NCI-H774 (cell line): ENCODE measurements at regions not wholly inside any gene's neighbourhood (a gene's known extent, or its start where the extent isn't known, plus 50 kb on each side); places are given as distances from the start of the nearest gene placed in this dataset.
"Not testable (repeated sequence)": the region's sequence is repeated elsewhere in the genome, so short reads cannot be mapped to it uniquely, and the experiment has no call there.

Experiments
- DNase-seq: peaks from one replicate; lab custom pipeline; 2025; lab: John Stamatoyannopoulos, UW

DNA sequence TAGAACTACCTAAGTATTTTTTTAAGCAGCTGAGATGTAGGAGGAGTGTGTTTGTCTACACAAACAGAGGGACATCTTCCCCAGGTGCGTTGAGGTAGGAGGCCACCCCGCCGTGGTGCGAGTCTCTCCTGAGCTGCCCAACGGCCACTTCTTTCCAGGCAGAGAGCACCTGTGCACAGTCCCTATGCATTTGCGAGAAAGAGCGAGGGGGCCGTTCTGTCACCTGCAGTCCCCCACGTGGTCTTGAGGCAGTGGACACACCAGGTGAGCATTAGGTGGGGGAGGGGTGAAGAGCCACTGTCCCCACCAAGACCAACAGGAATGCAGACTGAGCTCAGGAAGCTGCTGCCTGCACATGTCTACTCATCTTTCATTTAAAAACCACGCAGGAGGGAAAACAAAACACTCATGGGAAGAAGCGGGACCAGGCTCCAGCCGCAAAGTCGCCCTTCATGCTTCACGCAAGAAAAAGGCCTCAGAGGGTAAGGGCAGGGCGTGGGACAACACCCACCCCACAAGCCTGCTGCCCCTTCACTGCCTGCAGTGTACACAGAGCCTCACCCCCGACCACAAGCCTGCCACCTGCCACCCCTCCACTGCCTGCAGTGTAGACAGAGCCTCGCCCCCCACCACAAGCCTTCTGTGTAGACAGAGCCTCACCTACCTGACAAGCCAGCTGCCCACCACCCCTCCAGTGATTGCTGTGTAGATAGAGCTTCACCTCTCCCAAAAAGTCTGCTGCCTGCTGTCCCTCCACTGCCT is 142.0 kb downstream of the DLL1 start:
- DNase-seq = no peak

DNA sequence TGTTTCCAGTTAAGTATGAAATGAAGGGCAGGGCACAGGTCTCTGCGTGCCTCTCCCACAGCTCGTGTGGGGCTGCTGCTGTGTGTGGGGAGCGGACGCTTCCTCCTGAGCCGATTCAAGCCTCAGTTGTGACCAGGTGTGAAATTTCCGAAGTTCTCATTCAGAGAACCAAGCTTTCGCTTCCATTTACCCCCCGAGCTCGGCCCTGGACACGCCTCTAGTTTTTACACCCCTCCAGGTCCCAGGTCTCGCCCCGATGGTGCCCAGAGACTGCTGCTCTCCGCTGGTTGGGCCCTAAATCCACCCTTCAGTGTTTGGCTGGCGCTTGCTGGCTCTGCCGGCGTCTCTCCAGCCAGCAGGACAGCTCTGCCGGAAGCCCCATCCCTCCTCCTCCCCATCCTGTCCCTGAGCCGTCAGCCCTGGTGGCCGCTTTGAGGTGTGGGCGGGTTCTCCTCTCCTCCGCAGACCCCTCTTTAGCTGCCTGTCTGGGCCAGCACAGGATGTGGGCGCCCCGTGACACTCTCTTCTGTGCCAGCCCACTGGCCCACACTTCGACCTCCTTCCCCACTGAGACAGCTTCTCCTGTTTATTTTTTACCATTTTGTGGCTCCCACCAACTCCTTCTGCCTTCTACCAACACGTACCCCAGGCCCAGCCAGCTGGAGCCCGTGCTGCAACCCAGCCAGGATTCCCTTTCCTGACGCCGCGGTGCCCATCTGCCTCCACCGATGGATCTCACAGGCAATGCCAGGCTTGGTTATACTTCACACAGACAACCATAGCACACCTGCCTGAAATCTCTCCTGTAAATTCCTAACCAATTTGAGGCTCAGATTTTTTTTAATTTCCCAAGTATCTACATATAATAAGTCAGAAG is 142.8 kb downstream of the DLL1 start:
- DNase-seq = no peak

DNA sequence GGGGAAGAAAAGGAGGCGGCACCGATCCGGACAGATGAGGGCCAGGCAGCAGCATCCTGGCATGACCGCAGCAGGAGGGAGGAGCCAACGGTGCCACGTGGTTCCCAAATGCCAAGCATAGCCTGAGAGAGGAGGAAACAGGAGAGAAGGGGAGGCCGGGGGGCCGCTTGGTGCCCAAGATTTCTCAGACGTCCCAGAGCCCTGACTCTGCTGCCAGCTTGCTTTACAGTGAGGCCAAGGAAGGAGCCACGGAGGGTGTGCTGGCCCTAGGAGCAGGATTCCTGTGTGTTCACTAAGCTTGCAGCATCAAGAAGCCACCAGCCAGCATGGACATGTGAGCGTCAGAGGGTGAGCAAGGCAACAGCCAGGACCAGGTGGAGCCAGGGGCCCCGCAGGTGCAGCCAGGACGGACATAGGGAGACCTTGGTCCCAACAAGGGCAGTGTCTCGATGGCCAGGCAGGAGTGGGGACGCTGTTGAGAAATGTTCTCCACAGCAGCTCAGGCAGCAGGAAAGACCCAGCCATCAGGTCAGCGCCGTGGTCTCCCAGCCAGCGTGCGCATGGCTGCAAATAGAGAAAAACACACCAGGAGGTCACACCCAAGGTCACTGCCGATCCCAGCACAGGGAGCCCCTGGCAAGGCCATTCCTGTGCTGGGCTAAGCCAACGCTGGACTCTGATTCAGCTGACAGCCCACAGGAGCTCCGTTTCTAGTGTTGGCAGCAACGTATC is 143.7 kb downstream of the DLL1 start:
- no peak for DNase-seq

DNA sequence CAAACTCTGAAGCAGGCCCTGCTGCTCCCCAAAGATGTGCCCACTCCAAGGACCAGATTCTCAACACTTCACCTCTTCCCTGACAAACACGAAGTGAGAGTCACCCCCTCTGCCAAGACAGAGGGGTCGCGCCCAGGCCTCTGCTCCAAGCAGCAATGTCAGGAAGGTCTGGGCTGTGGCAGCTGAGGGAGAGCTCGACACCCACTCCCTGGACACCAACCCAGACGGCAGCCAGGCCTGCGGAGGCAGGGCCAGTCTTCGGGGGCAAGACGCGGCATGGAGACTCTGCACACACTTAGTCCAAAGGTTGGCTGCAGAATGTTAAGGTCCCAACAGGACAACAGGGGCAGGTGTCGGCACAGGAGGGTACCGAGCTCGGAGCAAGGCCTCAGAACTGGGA is 144.2 kb downstream of the DLL1 start:
- DNase-seq = no peak

DNA sequence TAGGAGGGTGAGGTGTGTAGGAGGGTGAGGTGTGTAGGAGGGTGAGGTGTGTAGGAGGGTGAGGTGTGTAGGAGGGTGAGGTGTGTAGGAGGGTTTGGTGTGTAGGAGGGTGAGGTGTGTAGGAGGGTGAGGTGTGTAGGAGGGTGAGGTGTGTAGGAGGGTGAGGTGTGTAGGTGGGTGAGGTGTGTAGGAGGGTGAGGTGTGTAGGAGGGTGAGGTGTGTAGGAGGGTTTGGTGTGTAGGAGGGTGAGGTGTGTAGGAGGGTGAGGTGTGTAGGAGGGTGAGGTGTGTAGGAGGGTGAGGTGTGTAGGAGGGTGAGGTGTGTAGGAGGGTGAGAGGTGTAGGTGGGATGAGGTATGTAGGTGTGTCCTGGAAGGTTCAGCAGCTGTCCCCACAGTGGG is 144.7 kb downstream of the DLL1 start:
- DNase-seq = not testable (repeated sequence)

DNA sequence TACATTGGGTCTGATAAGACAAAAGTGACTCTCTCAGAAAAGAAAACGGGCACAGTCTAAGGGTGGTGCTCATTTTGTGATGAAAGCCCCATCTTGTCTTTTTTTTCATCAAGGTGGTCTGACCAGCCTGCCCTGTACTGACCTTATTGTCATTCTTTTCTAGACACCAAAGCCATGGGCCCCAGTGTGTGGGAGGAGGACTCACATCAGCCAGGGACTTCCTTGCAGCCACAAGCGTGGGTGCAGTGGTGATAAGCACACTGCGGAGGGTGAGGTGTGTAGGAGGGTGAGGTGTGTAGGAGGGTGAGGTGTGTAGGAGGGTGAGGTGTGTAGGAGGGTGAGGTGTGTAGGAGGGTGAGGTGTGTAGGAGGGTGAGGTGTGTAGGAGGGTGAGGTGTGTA is 145.2 kb downstream of the DLL1 start:
- not testable (repeated sequence) for DNase-seq

DNA sequence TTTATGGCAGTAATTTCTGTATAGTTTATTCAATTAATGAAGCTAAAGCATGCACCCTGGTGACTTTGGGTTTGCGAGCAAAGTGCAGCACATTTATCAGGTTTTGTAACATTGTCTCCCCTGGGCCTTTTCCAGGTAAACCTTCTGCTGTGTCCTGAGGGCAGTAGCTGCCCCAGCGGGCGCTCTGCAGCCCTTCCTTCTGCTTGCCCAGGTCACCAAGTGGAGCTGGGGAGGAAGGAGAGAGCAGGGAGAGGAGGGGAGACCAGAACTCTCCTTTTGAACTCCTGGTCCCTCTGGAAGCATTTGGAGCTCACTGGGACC is 145.6 kb downstream of the DLL1 start:
- no peak for DNase-seq

DNA sequence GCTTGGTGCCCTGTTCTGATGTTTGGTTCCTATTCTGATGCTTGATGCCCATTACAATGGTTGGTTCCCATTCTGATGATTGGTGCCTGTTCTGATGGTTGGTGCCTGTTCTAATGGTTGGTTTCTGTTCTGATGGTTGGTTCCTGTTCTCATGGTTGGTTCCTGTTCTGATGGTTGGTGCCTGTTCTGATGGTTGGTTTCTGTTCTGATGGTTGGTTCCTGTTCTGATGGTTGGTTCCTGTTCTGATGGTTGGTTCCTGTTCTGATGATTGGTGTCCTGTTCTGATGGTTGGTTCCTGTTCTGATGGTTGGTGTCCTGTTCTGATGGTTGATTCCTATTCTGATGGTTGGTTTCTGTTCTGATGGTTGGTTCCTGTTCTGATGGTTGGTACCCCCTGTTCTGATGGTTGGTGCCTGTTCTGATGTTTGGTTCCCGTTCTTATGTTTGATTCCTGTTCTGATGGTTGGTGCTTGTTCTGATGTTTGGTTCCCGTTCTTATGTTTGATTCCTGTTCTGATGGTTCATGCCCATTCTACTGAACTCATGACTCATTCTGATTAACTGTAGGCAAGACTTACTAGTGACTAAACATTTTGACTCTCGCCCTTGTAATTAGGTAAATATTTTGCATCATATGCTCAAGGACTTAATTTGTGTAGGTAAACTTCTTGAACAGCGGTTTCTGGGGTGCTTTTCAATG is 146.2 kb downstream of the DLL1 start:
- peak; percentile 43 for DNase-seq

DNA sequence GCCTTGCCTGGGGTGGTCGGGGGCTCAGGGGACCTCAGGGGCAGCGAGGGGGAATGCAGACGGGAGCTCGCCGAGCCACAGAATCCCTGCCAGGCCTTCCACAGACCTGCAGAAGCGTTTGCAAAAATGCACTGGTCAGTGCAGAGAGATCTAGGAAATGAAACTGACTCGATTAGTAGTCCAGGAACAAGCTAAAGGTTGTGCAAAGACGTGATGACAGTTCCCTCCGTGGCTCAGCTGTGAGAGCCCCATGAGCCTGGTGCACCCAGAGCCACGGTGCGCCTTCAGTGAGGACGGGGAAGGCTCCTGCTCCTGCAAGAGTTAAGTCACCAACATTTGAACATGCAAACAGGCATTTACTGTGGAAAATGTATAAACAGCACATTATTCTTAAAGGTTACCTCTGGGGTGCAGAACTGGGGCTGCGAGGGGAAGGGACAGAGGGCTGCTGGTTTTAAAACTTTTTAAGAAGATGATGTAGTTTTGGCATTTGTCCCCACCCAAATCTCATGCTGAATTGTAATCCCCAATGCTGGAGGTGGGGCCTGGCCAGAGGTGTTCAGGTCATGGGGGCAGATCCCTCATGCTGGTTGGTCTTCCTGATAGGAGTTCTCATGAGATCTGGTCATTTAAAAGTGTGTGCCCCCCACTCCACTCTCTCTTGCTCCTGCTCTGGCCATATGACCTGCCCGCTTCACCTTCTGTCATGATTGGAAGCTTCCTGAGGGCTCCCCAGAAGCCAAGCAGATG is 147.3 kb downstream of the DLL1 start:
- no peak for DNase-seq

DNA sequence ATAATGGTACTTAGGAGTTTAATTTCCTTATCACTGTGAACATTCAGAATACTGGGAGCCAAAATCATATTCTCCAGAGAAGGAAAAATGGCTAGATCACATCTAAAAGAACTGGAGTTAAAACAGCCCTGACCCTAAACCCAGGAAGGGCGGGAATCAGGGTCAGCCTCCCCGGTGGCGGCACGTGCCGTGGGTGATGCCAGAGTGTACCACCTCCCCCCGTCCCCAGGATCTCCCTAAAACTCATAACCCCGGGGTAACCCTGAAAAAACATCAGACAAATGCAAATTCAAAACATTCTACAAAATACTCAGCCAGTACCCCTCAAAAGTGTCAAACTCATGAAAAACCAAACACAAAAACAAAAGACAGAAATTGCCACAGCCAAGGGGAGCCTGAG is 148.3 kb downstream of the DLL1 start:
- no peak for DNase-seq

DNA sequence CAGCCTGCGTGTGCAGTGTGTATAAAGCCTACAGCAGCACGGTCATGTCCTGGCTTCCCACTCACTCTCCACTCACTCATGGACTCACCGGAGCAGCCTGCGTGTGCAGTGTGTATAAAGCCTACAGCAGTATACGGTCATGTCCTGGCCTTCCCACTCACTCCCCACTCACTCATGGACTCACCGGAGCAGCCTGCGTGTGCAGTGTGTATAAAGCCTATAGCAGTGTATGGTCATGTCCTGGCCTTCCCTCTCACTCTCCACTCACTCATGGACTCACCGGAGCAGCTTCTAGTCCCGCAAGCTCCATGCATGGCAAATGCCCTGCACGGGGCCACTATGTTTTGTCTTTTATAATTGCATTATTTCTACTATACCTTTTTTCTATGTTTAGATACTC is 149.8 kb downstream of the DLL1 start:
- DNase-seq = not testable (repeated sequence)

DNA sequence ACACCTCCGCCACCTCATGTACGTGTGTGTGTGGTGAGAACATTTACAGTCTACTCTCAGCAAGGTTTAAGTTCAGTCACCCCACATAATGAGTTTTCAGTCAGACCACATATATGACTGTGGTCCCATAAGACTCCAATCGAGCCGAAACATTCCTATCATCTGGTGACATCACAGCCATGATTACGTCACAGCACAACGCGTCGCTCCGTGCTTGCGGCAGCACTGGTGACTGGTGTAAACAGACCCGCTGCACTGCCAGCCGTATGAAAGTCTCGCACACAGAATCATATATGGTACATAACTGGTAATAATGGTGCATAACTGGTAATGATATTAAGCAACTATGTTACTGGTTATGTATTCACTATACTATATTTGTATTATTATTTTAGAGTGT is 150.7 kb downstream of the DLL1 start:
- DNase-seq = no peak

DNA sequence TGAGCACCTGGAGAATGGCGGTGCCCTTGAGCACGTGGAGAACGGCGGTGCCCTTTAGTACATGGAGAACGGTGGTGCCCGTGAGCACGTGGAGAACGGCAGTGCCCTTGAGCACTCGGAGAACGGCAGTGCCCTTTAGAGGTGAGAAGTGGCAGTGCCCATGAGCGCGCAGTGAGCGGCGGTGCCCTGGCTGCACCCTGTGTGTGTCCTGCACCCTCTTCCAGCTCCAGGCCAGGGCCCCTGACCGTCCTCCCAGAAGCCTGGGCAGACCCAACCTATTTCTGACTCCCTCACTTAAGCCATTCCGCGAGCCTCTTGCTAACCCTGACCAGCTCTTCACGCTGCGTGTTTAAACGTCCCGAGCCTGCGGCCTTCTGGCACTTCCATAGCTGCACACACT is 151.3 kb downstream of the DLL1 start:
- no peak for DNase-seq

DNA sequence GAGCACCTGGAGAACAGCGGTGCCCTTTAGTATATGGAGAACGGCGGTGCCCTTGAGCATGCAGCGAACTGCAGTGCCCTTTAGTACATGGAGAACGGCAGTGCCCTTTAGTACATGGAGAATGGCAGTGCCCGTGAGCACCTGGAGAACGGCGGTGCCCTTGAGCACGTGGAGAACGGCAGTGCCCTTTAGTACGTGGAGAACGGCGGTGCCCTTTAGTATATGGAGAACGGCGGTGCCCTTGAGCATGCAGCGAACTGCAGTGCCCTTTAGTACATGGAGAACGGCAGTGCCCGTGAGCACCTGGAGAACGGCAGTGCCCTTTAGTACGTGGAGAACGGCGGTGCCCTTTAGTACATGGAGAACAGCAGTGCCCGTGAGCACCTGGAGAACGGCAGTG is 151.8 kb downstream of the DLL1 start:
- not testable (repeated sequence) for DNase-seq

DNA sequence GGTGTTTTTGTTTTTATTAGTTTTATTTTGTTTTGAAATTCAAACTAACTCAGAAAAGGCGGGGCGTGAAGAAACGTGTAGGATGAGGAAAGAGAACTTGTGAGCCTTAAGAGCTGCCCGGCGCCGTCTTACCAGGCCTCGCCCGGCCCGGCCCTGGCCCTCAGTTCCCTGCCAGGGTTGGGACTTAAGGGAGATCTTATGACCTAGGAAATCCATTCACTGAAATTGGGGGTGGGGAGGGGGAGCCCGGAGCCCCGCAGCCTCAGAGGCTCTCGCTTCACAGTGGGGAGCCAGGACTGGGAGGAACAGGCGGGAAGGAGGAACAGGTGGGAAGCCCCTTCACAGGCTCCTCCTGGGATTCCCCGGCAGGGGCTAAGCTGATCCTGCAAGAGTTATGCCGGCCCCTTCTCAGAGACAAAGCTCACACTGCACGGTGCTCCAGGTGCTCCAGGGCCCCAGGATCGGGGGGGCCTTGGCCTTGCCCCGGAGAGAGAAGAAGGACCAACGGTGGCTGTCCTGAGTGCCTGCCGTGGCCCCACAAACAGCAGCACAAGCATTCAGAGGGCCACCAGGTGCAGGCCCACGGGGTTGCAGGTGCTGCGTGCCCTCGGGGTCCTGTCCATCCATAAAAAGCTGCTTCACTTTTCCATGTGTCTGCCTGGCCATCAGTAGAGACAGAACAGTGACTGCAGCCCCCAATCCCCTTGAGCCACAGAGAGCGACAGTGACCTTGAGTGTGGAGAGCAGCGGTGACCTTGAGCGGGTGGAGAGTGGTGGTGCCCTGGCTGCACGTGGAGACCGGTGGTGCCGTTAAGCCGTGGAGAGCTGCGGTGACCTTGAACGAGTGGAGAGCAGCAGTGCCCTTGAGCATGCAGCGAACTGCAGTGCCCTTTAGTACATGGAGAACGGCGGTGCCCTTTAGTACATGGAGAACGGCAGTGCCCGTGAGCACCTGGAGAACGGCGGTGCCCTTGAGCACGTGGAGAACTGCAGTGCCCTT is 152.7 kb downstream of the DLL1 start:
- DNase-seq = no peak

DNA sequence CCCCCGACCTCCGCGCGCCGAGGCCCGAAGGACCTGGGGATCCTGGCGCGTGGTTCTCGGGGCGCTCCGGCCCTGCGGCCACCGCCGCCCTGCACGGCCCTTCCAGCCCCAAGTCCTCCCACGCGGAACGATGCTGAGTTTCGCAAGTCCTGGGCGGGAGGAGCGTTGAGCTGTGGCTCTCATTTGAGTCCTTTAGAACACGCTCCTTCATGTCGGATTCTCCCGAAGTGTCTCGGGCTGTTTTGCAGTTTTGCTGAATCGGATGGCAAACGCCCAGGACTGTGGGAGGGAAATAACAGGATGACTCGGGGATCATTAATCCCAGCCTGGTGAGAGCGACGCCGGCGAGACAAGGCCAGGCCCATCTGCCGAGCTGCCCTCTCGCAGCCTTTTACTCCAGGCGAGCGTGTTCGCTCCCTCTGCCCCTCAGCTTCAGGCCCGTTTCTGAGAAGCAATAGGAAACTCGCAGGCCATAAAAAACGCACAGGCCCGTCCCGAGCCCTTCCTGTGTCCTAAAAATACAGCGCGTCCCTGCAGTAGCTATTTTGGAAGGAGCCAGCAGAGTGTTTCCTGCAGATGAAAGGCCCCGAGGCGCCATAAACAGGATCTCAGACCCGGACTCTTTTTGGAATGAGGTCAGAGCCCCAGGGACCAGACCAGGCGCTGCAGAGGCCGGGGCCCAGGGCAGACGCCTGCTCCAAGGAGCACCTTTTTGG is 153.5 kb downstream of the DLL1 start:
- DNase-seq = no peak

DNA sequence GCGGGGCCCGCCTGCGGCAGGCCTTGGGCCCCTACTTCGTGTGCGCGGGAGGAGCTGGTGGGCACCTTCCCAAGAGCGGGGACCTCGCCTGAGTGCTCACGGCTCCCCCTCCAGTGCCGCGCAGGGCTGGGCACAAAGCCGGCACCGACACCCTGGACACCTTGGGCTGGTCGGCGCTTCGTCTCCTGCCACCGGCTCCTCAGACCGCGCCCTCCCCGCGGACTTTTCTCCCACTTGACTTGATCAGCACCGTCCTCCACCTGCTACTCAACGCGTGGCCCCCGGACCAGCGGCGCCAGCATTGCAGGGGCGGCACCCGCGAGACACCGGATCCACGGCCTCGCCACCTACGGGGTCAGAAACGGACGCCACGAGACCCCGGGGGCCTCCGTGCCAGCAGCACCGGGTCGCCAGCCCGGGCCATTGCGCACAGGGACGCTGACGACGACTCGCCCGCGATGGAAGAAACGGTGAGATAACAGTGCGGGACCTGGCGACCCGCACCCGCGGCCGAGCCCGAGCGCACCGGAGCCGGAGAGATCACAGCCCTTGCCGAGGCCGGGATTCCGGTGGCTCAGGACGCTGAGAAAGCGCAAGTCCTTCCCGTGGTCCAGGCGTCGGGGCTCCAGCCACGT is 154.2 kb downstream of the DLL1 start:
- no peak for DNase-seq

DNA sequence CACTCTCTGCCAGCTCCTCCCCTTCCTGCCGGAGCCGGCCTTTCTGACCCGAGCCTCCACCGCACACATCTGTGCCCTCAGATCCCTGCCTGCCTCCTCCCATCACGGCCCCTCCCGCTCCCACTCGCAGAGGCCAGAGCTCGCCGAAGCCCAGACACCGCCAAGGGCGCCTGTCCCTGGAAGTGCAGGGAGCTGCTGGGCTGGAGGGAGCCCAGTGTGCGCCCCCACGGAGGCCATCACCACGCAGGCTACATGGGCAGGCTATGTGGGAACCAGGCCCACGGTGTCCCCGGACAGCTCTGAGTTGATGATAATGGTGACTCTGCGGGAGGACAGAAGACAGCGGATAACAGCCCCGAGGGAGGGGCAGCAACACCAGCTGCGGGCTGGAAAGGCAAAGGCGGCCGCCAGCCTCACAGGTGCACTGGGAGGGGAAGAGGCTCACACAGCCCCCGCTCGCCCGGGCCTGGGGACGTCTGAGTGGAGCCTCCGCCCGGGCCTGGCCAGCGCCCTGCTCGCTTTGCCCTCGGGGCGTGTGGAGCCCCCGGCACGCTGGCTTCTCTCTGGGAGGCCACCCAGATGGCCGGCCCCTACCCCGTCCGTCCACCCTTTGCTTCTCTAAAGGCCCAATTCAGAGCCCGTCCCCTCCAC is 154.9 kb downstream of the DLL1 start:
- no peak for DNase-seq

DNA sequence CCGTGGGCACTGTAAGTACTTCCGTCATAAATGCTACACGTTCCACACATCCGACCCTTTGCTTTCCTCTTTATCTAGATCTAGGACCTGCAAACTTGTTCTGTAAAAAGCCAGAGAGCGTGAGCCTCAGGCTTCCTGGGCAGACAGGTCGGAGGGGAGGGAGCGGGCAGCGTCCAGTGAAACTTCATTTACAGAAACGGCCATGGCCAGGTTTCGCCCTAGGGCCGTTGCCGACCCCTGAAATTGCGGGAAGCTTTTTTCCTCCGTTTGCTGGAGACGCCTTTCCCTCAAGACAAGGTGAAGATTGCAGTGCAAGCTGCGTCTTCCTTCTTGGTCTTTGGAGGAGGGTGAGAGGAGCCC is 155.4 kb downstream of the DLL1 start:
- DNase-seq = no peak
